Loucy (cell line): ENCODE measurements at regions not wholly inside any gene's neighbourhood (a gene's known extent, or its start where the extent isn't known, plus 50 kb on each side); places are given as distances from the start of the nearest gene placed in this dataset.

ENCODE experiments used
- EZH2phosphoT487 ChIP-seq: fragments of 200-600 bp; IDR thresholded peaks from 2 replicates; pipeline ENCODE4 v1.6.1; 2018; ENCODE audit warnings: antibody characterized with exemption, mild to moderate bottlenecking, moderate library complexity, borderline replicate concordance
- TF ChIP-seq, protein P1 (sequence below): fragments of 200-600 bp; sonication (generic); conservative IDR thresholded peaks from 2 replicates; pipeline ENCODE4 v1.5.1; 2014; ENCODE audit warnings: mild to moderate bottlenecking, antibody characterized with exemption, low read length

DNA sequence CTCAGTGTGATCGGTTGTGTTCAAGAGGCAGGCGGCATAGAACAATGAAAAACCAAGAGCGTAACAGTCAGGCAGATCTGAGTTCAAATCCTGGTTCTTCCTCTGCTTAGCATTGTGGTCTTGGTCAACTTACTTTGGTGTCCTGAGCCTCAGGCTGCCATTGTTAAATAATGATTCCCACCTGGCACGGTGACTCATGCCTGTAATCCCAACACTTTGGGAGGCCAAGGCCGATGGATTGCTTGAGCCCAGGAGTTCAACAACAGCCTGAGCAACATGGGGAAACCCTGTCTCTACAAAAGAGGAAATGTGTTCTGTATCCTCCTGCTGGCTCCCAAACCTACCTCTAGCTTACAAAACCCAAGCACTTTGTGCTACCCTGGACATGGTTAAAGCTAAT, 129.0 kb upstream of the STX18 start:
- TF ChIP-seq EZH2phosphoT487 = no peak
- TF ChIP-seq, protein P1, sequence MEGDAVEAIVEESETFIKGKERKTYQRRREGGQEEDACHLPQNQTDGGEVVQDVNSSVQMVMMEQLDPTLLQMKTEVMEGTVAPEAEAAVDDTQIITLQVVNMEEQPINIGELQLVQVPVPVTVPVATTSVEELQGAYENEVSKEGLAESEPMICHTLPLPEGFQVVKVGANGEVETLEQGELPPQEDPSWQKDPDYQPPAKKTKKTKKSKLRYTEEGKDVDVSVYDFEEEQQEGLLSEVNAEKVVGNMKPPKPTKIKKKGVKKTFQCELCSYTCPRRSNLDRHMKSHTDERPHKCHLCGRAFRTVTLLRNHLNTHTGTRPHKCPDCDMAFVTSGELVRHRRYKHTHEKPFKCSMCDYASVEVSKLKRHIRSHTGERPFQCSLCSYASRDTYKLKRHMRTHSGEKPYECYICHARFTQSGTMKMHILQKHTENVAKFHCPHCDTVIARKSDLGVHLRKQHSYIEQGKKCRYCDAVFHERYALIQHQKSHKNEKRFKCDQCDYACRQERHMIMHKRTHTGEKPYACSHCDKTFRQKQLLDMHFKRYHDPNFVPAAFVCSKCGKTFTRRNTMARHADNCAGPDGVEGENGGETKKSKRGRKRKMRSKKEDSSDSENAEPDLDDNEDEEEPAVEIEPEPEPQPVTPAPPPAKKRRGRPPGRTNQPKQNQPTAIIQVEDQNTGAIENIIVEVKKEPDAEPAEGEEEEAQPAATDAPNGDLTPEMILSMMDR = no peak
